GM12878 (cell line): ENCODE measurements at regions not wholly inside any gene's neighbourhood (a gene's known extent, or its start where the extent isn't known, plus 50 kb on each side); places are given as distances from the start of the nearest gene placed in this dataset.
"Not testable (repeated sequence)": the region's sequence is repeated elsewhere in the genome, so short reads cannot be mapped to it uniquely, and the experiment has no call there.

Experiments used
- ATAC-seq: fragments of 200-7000 bp; cut with Tn5 transposase; 3 replicates; pipeline ENCODE4 v1.9.1; 2020; ENCODE audit warnings: mild to moderate bottlenecking, moderate library complexity
- BruUV-seq: library from RNA; stranded (reverse); fragments of 400-500 nt; replicated peaks from 2 replicates; lab custom pipeline; 2021; lab: Mats Ljungman, UMichigan
- CTCF ChIA-PET: fragments of 300-600 bp; sonication (Branson Sonifier 250); formaldehyde crosslinking; extraction: SDS; loops from one replicate; lab custom pipeline; 2021; ENCODE audit warnings: inconsistent platforms; lab: Yijun Ruan, JAX
- POLR2A ChIA-PET: fragments of 350-600 bp; formaldehyde crosslinking; extraction: SDS; loops from one replicate; lab custom pipeline; 2021; ENCODE audit warnings: inconsistent platforms; lab: Charles Lee
- RAD21 ChIA-PET: fragments of 300-600 bp; sonication (Branson Sonifier 250); formaldehyde crosslinking; loops from one replicate; lab custom pipeline; 2023; ENCODE audit warnings: antibody characterized with exemption; ENCODE audit not compliant: unreplicated experiment; lab: Charles Lee
- SMC1A ChIA-PET: fragments of 300-600 bp; sonication (Branson Sonifier 250); formaldehyde crosslinking; loops from one replicate; lab custom pipeline; 2023; ENCODE audit not compliant: unreplicated experiment, uncharacterized antibody; lab: Charles Lee
- DNase-seq: peaks from one replicate; pipeline ENCODE4 v3.0.0-alpha.2; 2011; ENCODE audit warnings: low read depth, low spot score
- FAIRE-seq: peaks from 3 replicates; lab custom pipeline; 2011; peaks lifted over from hg19 to GRCh38; lab: Jason Lieb, UNC
- H2AFZ ChIP-seq: 2 replicates; pipeline ENCODE4 v1.6.0; 2011; ENCODE audit warnings: low read depth, low read length, control low read depth; ENCODE audit not compliant: control insufficient read depth
- H3K27ac ChIP-seq: 2 replicates; pipeline ENCODE4 v1.5.1; 2011; ENCODE audit warnings: control low read depth; ENCODE audit not compliant: control insufficient read depth, insufficient read depth
- H3K27me3 ChIP-seq, 2 experiments: replicated peaks in 1 of 2; 2 replicates each; pipeline versions ENCODE4 v1.6.0 to v1.6.1; 2011; ENCODE audit warnings: low read length in 1 of 2; ENCODE audit not compliant: control insufficient read depth in 2 of 2, insufficient read depth in 2 of 2
- H3K36me3 ChIP-seq, 2 experiments: 2 replicates each; pipeline ENCODE4 v1.5.1; 2011; ENCODE audit warnings: low read length in 1 of 2; ENCODE audit not compliant: control insufficient read depth in 2 of 2, insufficient read depth in 2 of 2
- H3K4me1 ChIP-seq: 2 replicates; pipeline ENCODE4 v1.6.1; 2011; ENCODE audit warnings: mild to moderate bottlenecking, low read length, moderate library complexity, mixed read lengths; ENCODE audit not compliant: control insufficient read depth, insufficient read depth
- H3K4me2 ChIP-seq: 2 replicates; pipeline ENCODE4 v1.6.0; 2011; ENCODE audit warnings: control low read depth; ENCODE audit not compliant: control insufficient read depth, insufficient read depth
- H3K4me3 ChIP-seq: fragments of 200-600 bp; sonication (generic); 2 replicates; pipeline ENCODE4 v1.5.1; 2016
- H3K79me2 ChIP-seq: 2 replicates; pipeline ENCODE4 v1.6.0; 2011; ENCODE audit warnings: low read length; ENCODE audit not compliant: control insufficient read depth, insufficient read depth
- H3K9ac ChIP-seq: 2 replicates; pipeline ENCODE4 v1.8.0; 2011; ENCODE audit warnings: low read length, control low read depth, mixed read lengths; ENCODE audit not compliant: control insufficient read depth, insufficient read depth
- H3K9me3 ChIP-seq: replicated peaks from 3 replicates; pipeline ENCODE4 v1.5.1; 2011; ENCODE audit warnings: mild to moderate bottlenecking, low read length; ENCODE audit not compliant: control insufficient read depth, insufficient read depth
- H4K20me1 ChIP-seq: 2 replicates; pipeline ENCODE4 v1.6.0; 2011; ENCODE audit not compliant: control insufficient read depth, insufficient read depth
- CBX3 ChIP-seq: fragments of 200-600 bp; sonication (generic); IDR thresholded peaks from 2 replicates; pipeline ENCODE4 v1.6.1; 2016; ENCODE audit warnings: low read depth, borderline replicate concordance
- CREB1 ChIP-seq: IDR thresholded peaks from 2 replicates; pipeline ENCODE4 v1.6.1; 2012; ENCODE audit warnings: low read depth, mild to moderate bottlenecking, inconsistent platforms
- POLR2AphosphoS5 ChIP-seq: IDR thresholded peaks from 2 replicates; pipeline ENCODE4 v1.6.1; 2011; ENCODE audit warnings: mild to moderate bottlenecking, low read length, inconsistent platforms
- SRF ChIP-seq, 2 experiments: IDR thresholded peaks; 2 replicates each; pipeline ENCODE4 v1.6.1; 2011; ENCODE audit warnings: low read depth in 2 of 2, low read length in 2 of 2, mild to moderate bottlenecking in 1 of 2, moderate library complexity in 1 of 2
- WGBS: methylation state at CpG from one replicate; pipeline ENCODE4 v1.1.6; 2016; ENCODE audit warnings: low lambda C conversion rate; ENCODE audit not compliant: insufficient replicate concordance, insufficient coverage; ENCODE audit errors: missing lambda C conversion rate; 5-methylcytosine and 5-hydroxymethylcytosine counted together
- in situ Hi-C: fragments of 300-500 bp; cut with MboI; formaldehyde crosslinking; loops from 9 replicates; pipeline ENCODE4 v1.14.3; 2018; ENCODE audit warnings: mixed read lengths
- intact Hi-C: fragments of 100-400 bp; cut with micrococcal nuclease; formaldehyde crosslinking; loops from one replicate; pipeline ENCODE4 v1.14.2; 2022; ENCODE audit not compliant: unreplicated experiment

GRCh38 chr4:49215082-49215479, 229.0 kb downstream of the CWH43 start:
- intact Hi-C loops = not testable (repeated sequence)

GRCh38 chr4:49216606-49217005, 230.5 kb downstream of the CWH43 start:
- H3K27me3 ChIP-seq, H2AFZ ChIP-seq, intact Hi-C loops, BruUV-seq, H4K20me1 ChIP-seq, H3K79me2 ChIP-seq, H3K9ac ChIP-seq, SMC1A ChIA-PET, in situ Hi-C loops, H3K4me2 ChIP-seq, H3K9me3 ChIP-seq, H3K4me1 ChIP-seq, FAIRE-seq, ATAC-seq, CTCF ChIA-PET, H3K4me3 ChIP-seq, H3K36me3 ChIP-seq, POLR2A ChIA-PET, DNase-seq, RAD21 ChIA-PET, H3K27ac ChIP-seq: not testable (repeated sequence)
- WGBS = 10% methylated on average over 3 of the region's 3 CpGs

More at GRCh38 chr4:49215082-49215479, 229.0 kb downstream of the CWH43 start:
- RAD21 ChIA-PET, H3K9ac ChIP-seq, SMC1A ChIA-PET, H4K20me1 ChIP-seq, DNase-seq, CTCF ChIA-PET, ATAC-seq, H3K36me3 ChIP-seq, H3K27me3 ChIP-seq, H3K4me1 ChIP-seq, BruUV-seq, H2AFZ ChIP-seq, in situ Hi-C loops, POLR2A ChIA-PET, H3K27ac ChIP-seq, H3K4me2 ChIP-seq, H3K79me2 ChIP-seq, H3K4me3 ChIP-seq, FAIRE-seq, H3K9me3 ChIP-seq: not testable (repeated sequence)
- 0% methylated on average over 2 of the region's 2 CpGs for WGBS

GRCh38 chr4:49217492-49217891, 231.4 kb downstream of the CWH43 start:
- in situ Hi-C loops = no loop called here

GRCh38 chr4:49218094-49218493, 232.0 kb downstream of the CWH43 start:
- intact Hi-C loops, ATAC-seq, H3K4me2 ChIP-seq, DNase-seq, in situ Hi-C loops, BruUV-seq, H3K4me3 ChIP-seq, SMC1A ChIA-PET, FAIRE-seq, H3K79me2 ChIP-seq, H3K36me3 ChIP-seq, H2AFZ ChIP-seq, H3K27ac ChIP-seq, CTCF ChIA-PET, H3K9ac ChIP-seq, H4K20me1 ChIP-seq, RAD21 ChIA-PET, H3K27me3 ChIP-seq, H3K4me1 ChIP-seq, POLR2A ChIA-PET, H3K9me3 ChIP-seq: not testable (repeated sequence)
- 27% methylated on average over 2 of the region's 3 CpGs for WGBS

More at GRCh38 chr4:49217492-49217891, 231.4 kb downstream of the CWH43 start:
- H4K20me1 ChIP-seq = no peaks in the 10 kb centered on the region
- H3K36me3 ChIP-seq = no peaks in the 10 kb centered on the region
- H3K4me3 ChIP-seq = no peak overlapping the region
- no peaks in the 10 kb centered on the region for H3K27me3 ChIP-seq
- H3K4me1 ChIP-seq = no peaks in the 10 kb centered on the region
- ChIA-PET CTCF (no interaction called here), SMC1A (no interaction called here), RAD21 (no interaction called here), POLR2A (no interaction called here)
- ATAC-seq = no peak
- no peak for FAIRE-seq
- H3K79me2 ChIP-seq = no peaks in the 10 kb centered on the region
- H3K9ac ChIP-seq = no peak overlapping the region
- no peak for DNase-seq
- H3K4me2 ChIP-seq = no peak overlapping the region
- H3K9me3 ChIP-seq = no peaks in the 10 kb centered on the region; the same call in 2 of the 3 replicates
- H2AFZ ChIP-seq = no peak overlapping the region
- H3K27ac ChIP-seq = no peak overlapping the region
- intact Hi-C loops = no loop called here
- TF ChIP-seq POLR2AphosphoS5 (no peak), SRF (IDR thresholded peaks at IDR 0.05; ENCODE audit: low read depth in 2 of 2, low read length in 2 of 2) (no peak), CREB1 (no peak), CBX3 (no peak)
- BruUV-seq = no TSS peak
